Body of pancreas (tissue), 4 donors: ENCODE measurements at regions not wholly inside any gene's neighbourhood (a gene's known extent, or its start where the extent isn't known, plus 50 kb on each side); places are given as distances from the start of the nearest gene placed in this dataset.
"Not testable (repeated sequence)": the region's sequence is repeated elsewhere in the genome, so short reads cannot be mapped to it uniquely, and the experiment has no call there.

Experiments used
- ATAC-seq: fragments of 150-250 bp; one replicate; pipeline ENCODE4 v1.9.1; 2016
- DNase-seq, 4 donors: peaks; one replicate each; pipeline ENCODE4 v3.0.0-alpha.2; 2019
- H3K27ac ChIP-seq, 4 donors: fragments of 200-600 bp; sonication (generic); 1 replicate in 3 of 4; 2 replicates in 1 of 4; pipeline versions ENCODE4 v1.5.1 to v1.6.1; 2016 to 2019; ENCODE audit warnings: mild to moderate bottlenecking in 1 of 4, mixed read lengths in 1 of 4, moderate library complexity in 1 of 4
- H3K27me3 ChIP-seq, 2 donors: fragments of 200-600 bp; sonication (generic); one replicate each; pipeline ENCODE4 v1.6.0; 2016; ENCODE audit warnings: mild to moderate bottlenecking in 1 of 2
- H3K36me3 ChIP-seq, 2 donors: fragments of 200-600 bp; sonication (generic); replicated peaks in 1 of 2; 2 replicates each; pipeline ENCODE4 v1.5.1; 2016; ENCODE audit warnings: low read depth in 2 of 2; ENCODE audit not compliant: insufficient read depth in 1 of 2
- H3K4me1 ChIP-seq: fragments of 200-600 bp; sonication (generic); one replicate; pipeline ENCODE4 v1.6.0; 2016
- H3K4me3 ChIP-seq, 2 donors: fragments of 200-600 bp; sonication (generic); 1 replicate in 1 of 2; 2 replicates in 1 of 2; pipeline ENCODE4 v1.5.1; 2016 to 2019
- H3K9me3 ChIP-seq, 3 donors: fragments of 200-600 bp; sonication (generic); 1 replicate in 2 of 3; 2 replicates in 1 of 3; pipeline ENCODE4 v1.5.1; 2016
- CTCF ChIP-seq, 7 experiments: fragments of 450-650 bp in 4 of 7; fragments of 200-600 bp in 3 of 7; sonication (generic) in 3 of 7; IDR thresholded peaks; one replicate each; pipeline ENCODE4 v1.5.1; 2016 to 2019; ENCODE audit warnings: antibody characterized with exemption in 7 of 7
- POLR2A ChIP-seq, 3 donors: fragments of 450-650 bp; IDR thresholded peaks; one replicate each; pipeline ENCODE4 v1.6.1; 2016; ENCODE audit warnings: antibody characterized with exemption in 3 of 3, mild to moderate bottlenecking in 2 of 3
- WGBS, 2 donors: methylation state at CpG; one replicate each; pipeline ENCODE4 v1.1.5; 2017; 5-methylcytosine and 5-hydroxymethylcytosine counted together
- intact Hi-C: fragments of 100-400 bp; cut with DNase I; formaldehyde crosslinking; loops from one replicate; pipeline ENCODE4 v1.15.1; 2023

DNA sequence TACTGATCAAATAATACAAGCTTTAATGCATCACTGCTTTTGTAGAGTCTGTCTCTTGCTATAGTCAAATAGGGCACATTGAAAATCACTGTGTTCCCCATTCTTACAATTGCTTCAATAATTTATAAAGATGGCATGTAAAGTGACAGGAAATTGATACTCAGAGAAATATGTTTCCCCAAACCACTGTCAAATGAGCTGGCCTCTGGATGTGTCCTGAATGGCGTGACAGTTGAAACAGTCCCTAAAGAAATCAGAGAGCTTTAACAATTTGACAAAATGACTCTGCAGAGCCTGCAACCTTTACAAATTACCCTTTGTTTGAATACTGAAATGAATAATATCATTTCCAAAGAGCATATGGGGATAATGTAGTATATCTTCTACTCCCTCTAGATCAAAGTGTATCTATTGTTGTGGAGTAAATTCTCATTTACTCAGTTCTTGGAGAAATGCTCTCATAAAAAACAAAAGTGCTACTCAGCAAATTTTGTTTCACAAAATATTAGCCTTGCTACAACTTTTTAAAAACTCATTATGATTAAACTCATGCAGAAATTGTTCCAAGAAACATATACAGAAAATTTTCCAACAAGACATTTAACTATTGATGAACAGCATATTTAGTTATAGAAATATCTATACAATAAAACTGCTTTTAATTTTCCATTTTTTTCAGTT, 763.2 kb upstream of the SPRY2 start:
- WGBS, 2 donors: 54 to 78% methylated on average over 1 of the region's 1 CpG
- no peaks in the 10 kb centered on the region for H3K9me3 ChIP-seq

DNA sequence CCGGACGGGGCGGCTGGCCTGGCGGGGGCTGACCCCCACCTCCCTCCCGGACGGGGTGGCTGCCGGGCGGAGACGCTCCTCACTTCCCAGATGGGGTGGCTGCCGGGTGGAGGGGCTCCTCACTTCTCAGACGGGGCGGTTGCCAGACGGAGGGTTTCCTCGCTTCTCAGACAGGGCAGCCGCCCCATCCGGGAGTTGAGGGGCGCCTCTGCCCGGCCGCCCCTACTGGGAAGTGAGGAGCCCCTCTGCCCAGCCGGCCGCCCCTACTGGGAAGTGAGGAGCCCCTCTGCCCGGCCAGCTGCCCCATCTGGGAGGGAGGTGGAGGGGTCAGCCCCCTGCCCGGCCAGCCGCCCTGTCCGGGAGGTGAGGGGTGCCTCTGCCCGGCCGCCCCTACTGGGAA, 761.1 kb upstream of the SPRY2 start:
- DNase-seq, H3K27me3 ChIP-seq, ATAC-seq, intact Hi-C loops, H3K36me3 ChIP-seq, H3K4me3 ChIP-seq, H3K9me3 ChIP-seq, H3K4me1 ChIP-seq, H3K27ac ChIP-seq: not testable (repeated sequence)
- 90 to 91% methylated on average over 11 to 16 of the region's 27 CpGs for WGBS, 2 donors

More for the DNA sequence above, 763.2 kb upstream of the SPRY2 start:
- no peak for TF ChIP-seq POLR2A (IDR thresholded peaks at IDR 0.05)
- TF ChIP-seq CTCF (IDR thresholded peaks at IDR 0.05): no peak
- no peaks in the 10 kb centered on the region for H3K27me3 ChIP-seq
- H3K4me1 ChIP-seq: no peaks in the 10 kb centered on the region
- H3K4me3 ChIP-seq: no peak overlapping the region
- no peak for DNase-seq
- intact Hi-C loops: no loop called here
- H3K27ac ChIP-seq: no peak overlapping the region
- ATAC-seq: no peak
- no peaks in the 10 kb centered on the region for H3K36me3 ChIP-seq

DNA sequence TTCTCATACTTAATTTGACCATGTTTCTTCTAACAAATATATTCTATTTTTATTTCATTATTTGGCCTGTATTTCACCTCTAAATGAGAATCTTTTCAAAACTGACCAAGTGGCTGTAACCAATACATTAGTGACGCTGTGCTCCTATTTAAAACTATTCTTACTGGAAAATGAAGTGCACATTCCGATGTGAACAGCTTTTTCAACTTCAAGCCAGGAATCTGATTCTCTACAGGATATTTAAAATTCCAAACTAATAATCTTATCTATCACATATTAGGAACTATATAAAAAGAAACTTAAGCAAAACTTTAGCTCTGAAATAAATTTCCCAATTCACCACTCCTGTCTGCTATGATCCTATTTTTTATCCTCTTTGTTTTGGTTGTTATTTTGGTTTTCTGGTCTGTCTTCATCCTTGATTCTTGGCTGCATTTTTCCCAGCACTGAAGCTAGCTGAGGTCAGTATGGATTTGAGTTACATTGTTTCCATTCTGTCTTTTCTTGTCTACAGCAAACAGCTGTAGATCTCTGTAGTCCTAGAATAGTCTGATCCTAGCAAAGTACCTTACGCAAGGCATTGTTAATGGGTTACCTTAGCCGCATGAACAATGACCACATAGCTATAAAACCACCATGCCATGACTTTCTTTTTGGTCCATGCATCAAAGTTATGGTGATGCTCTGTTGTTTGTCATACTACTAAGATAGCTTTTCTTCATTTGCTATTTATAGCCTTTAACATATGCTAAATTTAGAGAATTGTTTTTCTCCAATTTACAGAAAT, 748.6 kb upstream of the SPRY2 start:
- no peaks in the 10 kb centered on the region for H3K27me3 ChIP-seq
- H3K4me1 ChIP-seq: no peaks in the 10 kb centered on the region
- H3K36me3 ChIP-seq: no peaks in the 10 kb centered on the region
- WGBS, 2 donors: 75 to 78% methylated on average over 4 of the region's 4 CpGs
- no peak overlapping the region for H3K4me3 ChIP-seq
- intact Hi-C loops: no loop called here
- no peaks in the 10 kb centered on the region for H3K9me3 ChIP-seq
- ATAC-seq (no peak), DNase-seq (no peak)
- TF ChIP-seq POLR2A (IDR thresholded peaks at IDR 0.05) (no peak), CTCF (IDR thresholded peaks at IDR 0.05) (no peak)
- no peak overlapping the region for H3K27ac ChIP-seq

GRCh38 chr13:81080911-81081454, 740.1 kb upstream of the SPRY2 start:
- WGBS, 2 donors: 51 to 54% methylated on average over 2 of the region's 2 CpGs
- Histone ChIP-seq H3K9me3 (no peaks in the 10 kb centered on the region), H3K4me1 (no peaks in the 10 kb centered on the region), H3K27ac (no peak overlapping the region), H3K27me3 (no peaks in the 10 kb centered on the region), H3K36me3 (no peaks in the 10 kb centered on the region), H3K4me3 (no peak overlapping the region)
- intact Hi-C loops: no loop called here
- DNase-seq (no peak), ATAC-seq (no peak)
- TF ChIP-seq CTCF (IDR thresholded peaks at IDR 0.05): no peak
- no peak for TF ChIP-seq POLR2A (IDR thresholded peaks at IDR 0.05)

GRCh38 chr13:81078048-81078447, 737.1 kb upstream of the SPRY2 start:
- TF ChIP-seq POLR2A (IDR thresholded peaks at IDR 0.05) (no peak), CTCF (IDR thresholded peaks at IDR 0.05) (no peak)
- DNase-seq: no peak
- ATAC-seq: no peak
- no peaks in the 10 kb centered on the region for H3K4me1 ChIP-seq
- no peak overlapping the region for H3K4me3 ChIP-seq
- intact Hi-C loops: no loop called here
- no peak overlapping the region for H3K27ac ChIP-seq
- H3K36me3 ChIP-seq: no peaks in the 10 kb centered on the region
- H3K27me3 ChIP-seq: no peaks in the 10 kb centered on the region
- no peaks in the 10 kb centered on the region for H3K9me3 ChIP-seq

- DNase-seq, H3K36me3 ChIP-seq, intact Hi-C loops, H3K27ac ChIP-seq, H3K4me3 ChIP-seq, H3K4me1 ChIP-seq, ATAC-seq, H3K27me3 ChIP-seq, H3K9me3 ChIP-seq: not testable (repeated sequence)
- WGBS, 2 donors: 81 to 89% methylated on average over 15 to 18 of the region's 18 CpGs
These were observed 728.9 kb upstream of the SPRY2 start for GRCh38 chr13:81069822-81070221.
